Brain microvascular endothelial cell (primary cell): ENCODE measurements at regions not wholly inside any gene's neighbourhood (a gene's known extent, or its start where the extent isn't known, plus 50 kb on each side); places are given as distances from the start of the nearest gene placed in this dataset.
"Not testable (repeated sequence)": the region's sequence is repeated elsewhere in the genome, so short reads cannot be mapped to it uniquely, and the experiment has no call there.

Source experiments
- DNase-seq: peaks from one replicate; pipeline ENCODE4 v3.0.0-alpha.2; 2020
- H3K27ac ChIP-seq: fragments of 250-450 bp; sonication (Bioruptor Pico); 2 replicates; pipeline ENCODE4 v1.5.1; 2020; ENCODE audit warnings: mild to moderate bottlenecking, moderate library complexity
- H3K27me3 ChIP-seq: fragments of 250-450 bp; sonication (Bioruptor Pico); replicated peaks from 2 replicates; pipeline ENCODE4 v1.5.1; 2020; ENCODE audit warnings: mild to moderate bottlenecking
- H3K36me3 ChIP-seq: fragments of 250-450 bp; sonication (Bioruptor Pico); replicated peaks from 2 replicates; pipeline ENCODE4 v1.5.1; 2020; ENCODE audit warnings: mild to moderate bottlenecking
- H3K4me3 ChIP-seq: 2 replicates; pipeline ENCODE4 v1.5.1; 2011; ENCODE audit warnings: low read depth, mild to moderate bottlenecking, control low read depth, low read length, moderate library complexity
- in situ Hi-C: cut with HindIII; loops from 2 replicates; pipeline ENCODE4 v1.10.0; 2017; ENCODE audit warnings: low sequenced_read_pairs, low pct_ligation_motif_present
- TF ChIP-seq, protein P1 (sequence below): IDR thresholded peaks from 2 replicates; pipeline ENCODE4 v1.5.1; 2011; ENCODE audit warnings: low read depth, mild to moderate bottlenecking, moderate library complexity, low read length, control low read depth, inconsistent platforms; ENCODE audit errors: missing control alignments

DNA sequence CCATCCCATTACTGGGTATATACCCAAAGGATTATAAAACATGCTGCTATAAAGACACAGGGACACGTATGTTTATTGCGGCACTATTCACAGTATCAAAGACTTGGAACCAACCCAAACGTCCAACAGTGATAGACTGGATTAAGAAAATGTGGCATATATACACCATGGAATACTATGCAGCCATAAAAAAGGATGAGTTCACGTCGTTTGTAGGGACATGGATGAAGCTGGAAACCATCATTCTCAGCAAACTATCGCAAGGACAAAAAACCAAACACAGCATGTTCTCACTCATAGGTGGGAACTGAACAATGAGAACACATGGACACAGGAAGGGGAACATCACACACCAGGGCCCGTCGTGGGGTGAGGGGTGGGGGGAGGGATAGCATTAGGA, 106.1 kb downstream of the CHD1L start:
- DNase-seq, in situ Hi-C loops, H3K36me3 ChIP-seq, H3K27ac ChIP-seq, H3K27me3 ChIP-seq, H3K4me3 ChIP-seq: not testable (repeated sequence)

DNA sequence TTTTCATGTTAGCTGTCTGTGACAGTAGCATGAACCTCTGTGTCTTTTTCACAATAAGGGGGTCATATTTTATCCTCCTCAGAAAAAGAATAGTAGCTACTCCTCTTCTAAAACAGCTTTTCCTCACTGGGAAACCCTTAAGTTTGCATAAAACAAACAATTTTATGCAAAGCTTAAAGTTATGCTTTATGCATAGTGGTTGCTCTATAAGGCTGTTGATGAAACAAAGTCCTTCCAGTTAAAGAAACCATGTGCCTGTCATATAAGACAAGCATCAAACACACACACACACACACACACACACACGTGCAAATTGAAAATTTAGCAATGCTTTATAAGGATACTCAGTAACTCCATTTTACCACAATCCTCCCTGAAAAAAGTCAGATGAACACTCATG, 107.0 kb downstream of the CHD1L start:
- Histone ChIP-seq H3K36me3 (no peaks in the 10 kb centered on the region), H3K27ac (no peak overlapping the region), H3K4me3 (no peak overlapping the region), H3K27me3 (no peaks in the 10 kb centered on the region)
- TF ChIP-seq, protein P1, sequence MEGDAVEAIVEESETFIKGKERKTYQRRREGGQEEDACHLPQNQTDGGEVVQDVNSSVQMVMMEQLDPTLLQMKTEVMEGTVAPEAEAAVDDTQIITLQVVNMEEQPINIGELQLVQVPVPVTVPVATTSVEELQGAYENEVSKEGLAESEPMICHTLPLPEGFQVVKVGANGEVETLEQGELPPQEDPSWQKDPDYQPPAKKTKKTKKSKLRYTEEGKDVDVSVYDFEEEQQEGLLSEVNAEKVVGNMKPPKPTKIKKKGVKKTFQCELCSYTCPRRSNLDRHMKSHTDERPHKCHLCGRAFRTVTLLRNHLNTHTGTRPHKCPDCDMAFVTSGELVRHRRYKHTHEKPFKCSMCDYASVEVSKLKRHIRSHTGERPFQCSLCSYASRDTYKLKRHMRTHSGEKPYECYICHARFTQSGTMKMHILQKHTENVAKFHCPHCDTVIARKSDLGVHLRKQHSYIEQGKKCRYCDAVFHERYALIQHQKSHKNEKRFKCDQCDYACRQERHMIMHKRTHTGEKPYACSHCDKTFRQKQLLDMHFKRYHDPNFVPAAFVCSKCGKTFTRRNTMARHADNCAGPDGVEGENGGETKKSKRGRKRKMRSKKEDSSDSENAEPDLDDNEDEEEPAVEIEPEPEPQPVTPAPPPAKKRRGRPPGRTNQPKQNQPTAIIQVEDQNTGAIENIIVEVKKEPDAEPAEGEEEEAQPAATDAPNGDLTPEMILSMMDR: no peak
- in situ Hi-C loops: no loop called here
- DNase-seq: no peak

DNA sequence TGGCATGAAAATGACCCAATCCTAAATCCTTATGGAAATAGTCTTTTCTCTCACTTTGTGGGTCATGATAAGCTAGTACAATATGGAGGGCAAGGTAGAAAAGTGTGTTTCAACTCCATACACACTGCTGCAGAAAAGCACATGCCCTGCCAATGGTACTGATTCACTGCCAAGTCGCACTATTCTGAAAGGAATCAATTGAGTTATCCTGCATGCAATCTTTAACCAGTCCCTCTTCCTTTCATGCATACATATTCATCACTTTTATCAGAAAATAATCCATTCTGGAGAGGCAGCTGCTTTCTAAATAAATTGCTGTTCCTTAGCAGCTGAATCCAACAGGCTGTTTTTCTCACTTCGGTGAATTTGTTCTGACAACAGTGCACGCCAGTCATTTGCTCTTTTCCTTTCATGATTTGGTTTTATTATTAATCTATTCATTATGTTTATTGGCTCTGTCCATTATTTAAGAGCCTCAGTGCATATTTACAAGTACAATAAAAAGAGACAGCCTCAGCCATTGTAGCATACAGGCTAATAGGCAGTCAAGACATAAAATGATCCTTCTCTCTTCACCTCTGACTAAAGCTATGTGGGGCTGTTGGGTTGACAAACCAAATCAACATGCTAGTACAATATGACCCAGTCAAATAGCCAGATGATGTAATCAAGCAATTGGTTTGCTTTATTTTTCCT, 108.8 kb downstream of the CHD1L start:
- H3K4me3 ChIP-seq: no peak overlapping the region
- in situ Hi-C loops: no loop called here
- TF ChIP-seq, protein P1: no peak
- H3K36me3 ChIP-seq: no peaks in the 10 kb centered on the region
- DNase-seq: no peak
- H3K27ac ChIP-seq: no peak overlapping the region
- no peaks in the 10 kb centered on the region for H3K27me3 ChIP-seq

DNA sequence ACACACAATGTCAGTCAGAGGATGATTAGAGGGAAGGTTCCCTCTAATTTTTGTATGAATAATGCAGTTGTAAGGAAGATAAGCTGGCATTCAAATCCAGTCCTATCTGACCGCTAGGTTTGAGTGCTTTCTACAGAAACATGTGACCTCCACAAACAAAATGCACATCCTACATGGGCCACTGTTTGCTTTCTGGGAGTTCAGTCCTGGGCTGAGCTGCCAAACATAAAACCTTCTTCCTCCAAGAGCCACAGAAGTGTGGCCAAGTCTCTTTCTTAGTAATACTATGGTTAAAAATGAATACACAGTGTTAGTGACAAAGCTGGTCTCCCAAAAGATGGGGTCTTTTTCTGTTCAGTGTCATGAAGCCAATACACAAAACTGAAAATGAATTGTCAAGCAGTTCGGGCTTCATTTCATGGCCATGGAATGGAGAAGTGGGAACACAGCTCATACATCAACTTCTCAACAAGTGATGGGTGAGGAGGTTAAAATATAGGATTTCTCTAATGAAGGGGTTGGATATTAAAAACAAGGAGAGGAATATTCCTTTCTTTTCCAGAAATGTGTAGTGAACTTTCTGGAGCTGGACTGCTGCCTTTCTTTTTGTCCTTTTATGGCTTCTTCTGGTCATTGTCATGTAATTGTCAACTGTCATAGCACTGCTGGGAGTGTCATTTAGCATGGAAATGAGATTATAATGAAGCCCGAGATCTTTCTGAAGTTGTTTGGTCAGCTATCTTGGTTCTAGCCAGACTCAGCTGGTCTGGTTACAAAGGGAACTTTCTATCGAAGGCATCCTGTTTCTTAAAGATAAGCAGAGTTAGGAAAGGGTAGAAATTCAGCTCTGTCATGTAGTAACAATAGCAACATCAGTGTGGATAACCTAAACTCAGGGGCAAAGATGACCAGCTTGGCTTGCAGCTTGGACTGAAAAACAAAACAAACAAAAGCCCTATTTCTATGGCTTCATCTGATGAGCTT, 135.1 kb downstream of the CHD1L start:
- H3K27me3 ChIP-seq: no peaks in the 10 kb centered on the region
- DNase-seq: no peak
- in situ Hi-C loops: no loop called here
- no peaks in the 10 kb centered on the region for H3K36me3 ChIP-seq
- no peak overlapping the region for H3K27ac ChIP-seq
- H3K4me3 ChIP-seq: no peak overlapping the region
- TF ChIP-seq, protein P1: no peak

DNA sequence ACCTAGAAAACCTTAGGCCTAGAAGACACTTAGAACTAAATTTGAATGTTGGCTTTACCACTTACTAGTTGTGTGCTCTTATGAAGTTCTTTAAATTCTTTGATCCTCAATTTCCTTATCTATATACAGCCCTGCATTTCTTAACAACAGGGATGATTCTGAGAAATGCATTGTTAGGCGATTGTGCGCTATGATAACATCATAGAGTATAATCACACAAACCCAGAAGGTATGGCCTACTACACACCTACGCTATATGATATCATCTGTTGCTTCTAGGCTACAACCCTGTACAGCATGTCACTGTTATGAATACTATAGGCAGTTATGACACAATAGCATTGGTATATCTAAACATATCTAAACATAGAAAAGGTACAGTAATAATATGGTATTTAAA, 137.4 kb downstream of the CHD1L start:
- Histone ChIP-seq H3K27me3 (no peaks in the 10 kb centered on the region), H3K27ac (no peak overlapping the region), H3K4me3 (no peak overlapping the region), H3K36me3 (no peaks in the 10 kb centered on the region)
- TF ChIP-seq, protein P1: no peak
- in situ Hi-C loops: no loop called here
- no peak for DNase-seq

DNA sequence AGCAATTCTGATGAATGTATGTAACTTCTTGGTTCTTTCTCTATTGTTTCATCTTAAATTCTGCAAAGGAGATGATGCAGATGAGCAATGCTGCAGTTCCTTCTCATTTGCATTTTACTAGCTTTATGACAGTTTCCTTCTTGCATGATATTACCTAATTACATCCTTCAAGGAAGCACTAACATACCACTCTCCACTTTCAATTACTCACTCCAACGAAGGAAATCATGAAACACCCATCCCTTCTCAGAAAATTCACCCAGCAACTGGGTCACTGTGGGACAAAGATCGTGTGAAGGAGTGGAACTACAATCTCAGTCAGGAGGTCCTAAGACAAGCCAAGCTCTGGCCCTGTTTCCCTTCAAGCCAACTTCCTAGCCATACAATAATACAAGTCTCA, 142.3 kb downstream of the CHD1L start:
- DNase-seq: no peak
- no peak overlapping the region for H3K27ac ChIP-seq
- no peak overlapping the region for H3K4me3 ChIP-seq
- H3K27me3 ChIP-seq: no peaks in the 10 kb centered on the region
- H3K36me3 ChIP-seq: no peaks in the 10 kb centered on the region
- in situ Hi-C loops: no loop called here
- TF ChIP-seq, protein P1: no peak
